ENCODE measurements at regions not wholly inside any gene's neighbourhood (a gene's known extent, or its start where the extent isn't known, plus 50 kb on each side); places are given as distances from the start of the nearest gene placed in this dataset.
"Not testable (repeated sequence)": the region's sequence is repeated elsewhere in the genome, so short reads cannot be mapped to it uniquely, and the experiment has no call there.

DNA sequence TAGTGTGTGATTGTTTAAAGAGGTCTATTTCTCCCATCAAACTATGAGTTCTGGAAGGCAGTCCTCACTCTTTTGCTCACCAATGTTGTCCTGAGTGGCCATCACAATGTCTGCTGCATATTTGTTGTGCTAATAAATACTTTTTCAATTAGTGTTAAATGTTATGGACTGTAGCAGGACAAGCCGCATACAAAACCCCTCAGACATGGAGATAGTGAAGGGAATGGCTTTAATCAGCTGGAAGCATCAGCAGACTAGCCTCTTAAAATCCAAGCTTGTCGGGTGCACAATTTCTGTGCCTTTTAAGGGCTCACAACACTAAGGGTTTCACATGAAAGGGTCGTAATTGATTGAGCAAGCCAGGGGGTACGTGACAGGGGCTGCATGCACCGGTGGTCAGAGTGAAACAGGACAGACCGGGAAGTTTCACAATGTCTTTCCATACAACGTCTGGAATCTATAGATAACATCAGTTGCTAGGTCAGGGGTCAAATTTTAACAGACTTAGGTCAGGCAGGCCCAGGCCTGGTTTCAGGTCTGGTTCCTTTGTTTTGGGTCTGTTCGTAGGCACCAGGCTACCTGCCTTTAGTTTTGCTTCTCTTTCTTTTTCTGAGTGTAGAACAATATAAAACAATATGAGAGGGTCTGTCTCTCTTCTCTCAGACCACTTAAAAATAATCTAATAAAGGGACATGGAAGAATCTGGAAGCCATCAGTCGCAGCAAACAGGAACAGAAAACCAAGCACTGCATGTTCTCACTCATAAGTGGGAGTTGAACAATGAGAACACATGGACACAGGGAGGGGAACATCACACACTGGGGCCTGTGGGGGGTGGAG lies 327.6 kb upstream of the HTR1E start:
- DNase-seq (ENCODE audit: low spot score) = no peak

GRCh38 chr6:86603364-86603763 lies 334.0 kb upstream of the HTR1E start:
- DNase-seq (ENCODE audit: low spot score) = not testable (repeated sequence)

- not testable (repeated sequence) for DNase-seq (ENCODE audit: low spot score)
Measured at GRCh38 chr6:86602093-86602492, 335.2 kb upstream of the HTR1E start.

- not testable (repeated sequence) for DNase-seq (ENCODE audit: low spot score)
Measured at GRCh38 chr6:86598969-86599368, 338.4 kb upstream of the HTR1E start.

DNA sequence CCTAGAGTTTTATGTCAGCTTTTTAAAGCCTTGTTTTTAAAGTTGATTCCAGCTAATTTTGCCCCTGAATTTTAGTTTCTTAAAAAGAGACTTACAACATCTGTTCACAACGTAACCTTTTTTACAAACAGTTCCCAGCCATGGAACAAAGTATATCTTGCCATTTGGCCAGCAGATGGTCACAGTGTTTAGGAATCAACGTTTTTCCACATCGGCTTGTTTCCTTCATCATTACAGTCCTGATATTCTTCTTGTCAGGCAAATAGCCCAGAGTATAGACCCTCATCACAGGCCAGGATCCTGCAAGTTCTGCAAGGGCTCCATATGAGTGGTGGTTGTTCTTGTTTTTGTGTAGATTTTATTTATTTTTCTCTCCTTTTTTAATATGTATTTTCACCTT lies 341.7 kb upstream of the HTR1E start:
- DNase-seq (ENCODE audit: low spot score) = no peak

GRCh38 chr6:86586195-86586594 lies 351.1 kb upstream of the HTR1E start:
- DNase-seq (ENCODE audit: low spot score) = no peak

DNA sequence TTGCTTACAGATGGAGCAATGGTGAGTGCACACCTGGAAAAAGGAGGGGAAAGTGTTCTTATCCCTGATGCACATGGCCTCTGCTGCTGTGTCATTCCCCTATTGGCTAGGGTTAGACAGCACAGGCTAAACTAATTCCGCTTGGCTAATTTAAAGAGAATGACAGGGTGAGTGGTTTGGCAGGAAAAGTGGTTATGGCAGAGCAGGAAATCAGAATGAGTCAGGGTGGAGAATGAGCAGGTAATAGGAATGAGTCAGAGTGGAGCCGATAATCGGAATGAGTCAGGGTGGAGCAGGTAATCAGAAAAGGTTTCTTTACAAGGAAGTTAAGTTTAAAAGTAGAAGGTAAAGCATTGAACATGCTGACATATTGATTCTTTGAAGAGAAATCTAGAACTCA lies 355.5 kb upstream of the HTR1E start:
- DNase-seq (ENCODE audit: low spot score) = no peak

DNA sequence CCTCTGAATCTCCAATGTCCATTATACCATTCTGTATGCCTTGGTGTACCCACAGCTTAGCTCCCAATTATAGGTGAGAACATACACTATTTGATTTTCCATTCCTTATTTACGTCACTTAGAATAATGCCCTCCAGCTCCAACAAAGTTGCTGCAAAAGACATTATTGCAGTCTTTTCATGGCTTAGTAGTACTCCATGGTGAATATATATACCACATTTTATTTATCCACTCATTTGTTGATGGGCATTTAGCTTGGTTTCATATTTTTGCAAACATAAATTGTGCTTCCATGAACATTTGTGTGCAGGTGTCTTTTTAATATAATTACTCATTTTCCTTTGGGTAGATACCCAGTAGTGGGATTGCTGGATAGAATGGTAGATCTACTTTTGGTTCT lies 374.1 kb upstream of the HTR1E start:
- DNase-seq (ENCODE audit: low spot score) = no peak

DNA sequence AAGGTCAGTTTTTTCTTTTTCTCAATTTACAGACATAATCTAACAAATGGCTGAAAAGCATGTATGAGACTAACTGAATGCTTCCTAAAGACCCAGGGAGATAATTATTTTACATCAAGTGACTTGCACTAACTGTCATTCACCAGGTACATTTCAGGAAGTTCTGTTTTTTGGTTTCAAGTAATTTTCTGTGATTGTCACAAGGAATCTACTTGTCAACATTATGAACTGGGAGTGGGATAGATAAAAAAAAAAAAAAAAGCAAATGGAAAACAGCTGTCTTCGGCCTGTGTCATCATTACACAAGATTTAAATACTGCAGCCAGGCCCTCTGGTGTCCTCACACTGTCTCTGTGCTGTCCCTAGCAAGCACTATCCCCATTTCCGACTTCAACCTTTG lies 379.0 kb upstream of the HTR1E start:
- DNase-seq (ENCODE audit: low spot score) = no peak

DNA sequence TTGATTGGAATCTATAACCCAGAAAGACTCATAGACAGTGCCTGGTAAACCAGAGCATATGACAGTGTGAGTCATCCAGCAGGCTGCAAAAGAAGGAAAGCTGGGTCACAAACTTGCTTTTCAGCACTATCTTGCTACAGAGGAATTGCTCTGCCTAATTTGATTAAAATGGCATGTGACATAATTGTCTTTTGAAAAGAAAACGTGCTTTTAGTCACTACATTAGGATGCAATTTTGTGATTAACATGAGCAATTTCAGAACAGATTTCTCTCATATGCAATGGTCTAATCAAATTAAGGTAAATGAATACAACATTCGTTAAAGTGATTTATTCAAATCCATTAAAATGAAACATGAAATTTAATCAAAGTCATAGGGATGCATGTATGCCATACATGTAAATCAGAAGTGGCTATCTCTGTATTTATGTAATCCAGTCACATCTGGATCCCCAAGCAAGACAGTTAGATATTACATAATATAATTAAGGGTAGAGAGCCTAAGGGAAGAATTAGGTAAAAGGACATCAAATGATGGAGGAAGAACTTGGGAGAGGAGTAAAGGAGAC lies 400.0 kb upstream of the HTR1E start:
- DNase-seq (ENCODE audit: low spot score) = no peak

- DNase-seq (ENCODE audit: low spot score) = no peak
Measured at GRCh38 chr6:86536121-86536520, 401.2 kb upstream of the HTR1E start.

GRCh38 chr6:86535100-86535499 lies 402.2 kb upstream of the HTR1E start:
- DNase-seq (ENCODE audit: low spot score) = no peak

DNA sequence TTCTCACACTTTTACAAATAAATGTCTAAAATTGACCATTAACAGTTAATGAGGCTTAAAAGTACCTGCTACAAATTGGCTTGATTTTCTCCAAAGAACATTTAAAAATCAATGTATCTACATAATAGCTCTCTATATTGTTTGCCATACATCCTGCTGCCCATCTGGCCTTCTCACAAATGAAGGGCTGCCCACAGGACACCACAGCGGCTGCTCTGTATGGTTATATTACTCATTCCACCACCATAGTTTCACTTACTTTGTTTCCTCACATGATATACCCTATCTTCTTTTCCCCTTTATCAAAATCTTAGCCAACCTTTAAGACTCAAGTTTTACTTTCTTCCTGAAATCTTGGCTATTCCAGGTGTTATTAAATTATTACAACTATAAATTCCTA lies 407.7 kb upstream of the HTR1E start:
- DNase-seq (ENCODE audit: low spot score) = no peak

- no peak for DNase-seq (ENCODE audit: low spot score)
Measured at GRCh38 chr6:86526238-86526637, 411.1 kb upstream of the HTR1E start.

- no peak for DNase-seq (ENCODE audit: low spot score)
Measured at GRCh38 chr6:86516087-86516486, 421.2 kb upstream of the HTR1E start.

DNA sequence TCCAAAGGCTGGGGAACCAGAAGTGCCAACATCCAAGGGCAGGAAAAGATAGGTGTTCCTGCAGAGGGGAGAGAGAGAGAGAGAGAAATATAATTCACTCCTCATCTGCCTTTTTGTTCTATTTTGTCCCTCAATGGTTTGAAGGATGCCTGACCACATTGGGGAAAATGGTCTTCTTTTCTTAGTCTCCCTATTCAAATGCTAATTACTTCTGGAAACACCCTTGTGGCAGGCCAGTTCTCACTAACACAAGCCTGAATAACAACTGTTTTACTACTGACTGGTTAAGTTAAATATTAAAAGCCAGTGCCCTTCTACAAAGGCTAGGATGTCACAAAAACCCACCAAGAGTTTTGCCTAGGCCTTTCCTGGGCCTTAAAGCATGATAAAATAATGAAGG lies 425.4 kb upstream of the HTR1E start:
- no peak for DNase-seq (ENCODE audit: low spot score)

GRCh38 chr6:86508230-86508629 lies 429.1 kb upstream of the HTR1E start:
- DNase-seq (ENCODE audit: low spot score) = no peak

GRCh38 chr6:86502497-86502896 lies 434.8 kb upstream of the HTR1E start:
- no peak for DNase-seq (ENCODE audit: low spot score)

DNA sequence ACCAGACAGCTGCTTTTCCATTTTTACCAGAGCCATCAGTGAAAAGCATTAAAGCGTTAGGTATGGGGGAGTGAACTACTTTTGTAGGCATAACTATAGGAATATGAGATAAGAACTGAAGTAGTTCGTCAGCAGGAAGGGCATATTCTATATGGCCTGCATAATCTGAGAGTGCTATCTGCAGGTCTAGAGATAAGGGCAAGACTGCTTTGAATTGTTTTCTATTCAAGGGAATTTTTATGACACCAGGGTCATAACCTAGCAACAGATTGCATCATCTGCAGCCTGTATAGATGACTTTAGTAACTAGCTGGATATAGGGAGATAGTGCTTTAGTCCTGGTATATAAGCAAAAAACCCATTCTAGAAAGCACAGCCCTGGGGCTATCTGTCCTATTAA lies 437.3 kb upstream of the HTR1E start:
- DNase-seq (ENCODE audit: low spot score) = no peak

- not testable (repeated sequence) for DNase-seq (ENCODE audit: low spot score)
Measured at GRCh38 chr6:86489042-86489441, 448.3 kb upstream of the HTR1E start.

GRCh38 chr6:86487660-86488221 lies 449.6 kb upstream of the HTR1E start:
- DNase-seq (ENCODE audit: low spot score) = no peak

DNA sequence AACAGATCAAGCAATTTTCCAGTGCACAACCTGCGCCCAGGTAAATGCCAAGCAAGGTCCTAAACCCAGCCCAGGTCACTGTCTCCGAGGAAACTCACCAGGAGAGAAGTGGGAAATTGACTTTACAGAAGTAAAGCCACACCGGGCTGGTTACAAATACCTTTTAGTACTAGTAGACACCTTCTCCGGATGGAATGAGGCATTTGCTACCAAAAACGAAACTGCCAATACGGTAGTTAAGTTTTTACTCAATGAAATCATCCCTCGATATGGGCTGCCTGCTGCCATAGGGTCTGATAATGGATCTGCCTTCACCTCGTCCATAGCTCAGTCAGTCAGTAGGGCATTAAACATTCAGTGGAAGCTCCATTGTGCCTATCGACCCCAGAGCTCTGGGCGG lies 459.0 kb upstream of the HTR1E start:
- not testable (repeated sequence) for DNase-seq (ENCODE audit: low spot score)

GRCh38 chr6:86477500-86478148 lies 459.7 kb upstream of the HTR1E start:
- DNase-seq (ENCODE audit: low spot score) = no peak

Measured in H4 (cell line).